Rectal smooth muscle tissue (tissue), 1 donor: ENCODE measurements at regions not wholly inside any gene's neighbourhood (a gene's known extent, or its start where the extent isn't known, plus 50 kb on each side); places are given as distances from the start of the nearest gene placed in this dataset.

Experiments
- H3K27ac ChIP-seq: one replicate; pipeline ENCODE4 v1.7.0; 2013; ENCODE audit warnings: low read depth, low read length, inconsistent platforms
- H3K27me3 ChIP-seq: one replicate; pipeline ENCODE4 v1.7.0; 2013; ENCODE audit warnings: low read length; ENCODE audit not compliant: control insufficient read depth, insufficient read depth
- H3K36me3 ChIP-seq: one replicate; pipeline ENCODE4 v1.7.0; 2013; ENCODE audit warnings: low read length; ENCODE audit not compliant: control insufficient read depth, insufficient read depth
- H3K4me1 ChIP-seq: one replicate; pipeline ENCODE4 v1.7.0; 2013; ENCODE audit warnings: low read length; ENCODE audit not compliant: control insufficient read depth, insufficient read depth
- H3K4me3 ChIP-seq: one replicate; pipeline ENCODE4 v1.7.0; 2013; ENCODE audit warnings: low read length
- H3K9ac ChIP-seq: one replicate; pipeline ENCODE4 v1.7.0; 2013; ENCODE audit warnings: low read length

GRCh38 chr5:116663081-116663480, 88.5 kb upstream of the SEMA6A start:
- no peak overlapping the region for H3K9ac ChIP-seq
- no peaks in the 10 kb centered on the region for H3K4me1 ChIP-seq
- no peaks in the 10 kb centered on the region for H3K27me3 ChIP-seq
- no peak overlapping the region for H3K4me3 ChIP-seq
- H3K27ac ChIP-seq, result no peak overlapping the region
- H3K36me3 ChIP-seq, result no peaks in the 10 kb centered on the region

DNA sequence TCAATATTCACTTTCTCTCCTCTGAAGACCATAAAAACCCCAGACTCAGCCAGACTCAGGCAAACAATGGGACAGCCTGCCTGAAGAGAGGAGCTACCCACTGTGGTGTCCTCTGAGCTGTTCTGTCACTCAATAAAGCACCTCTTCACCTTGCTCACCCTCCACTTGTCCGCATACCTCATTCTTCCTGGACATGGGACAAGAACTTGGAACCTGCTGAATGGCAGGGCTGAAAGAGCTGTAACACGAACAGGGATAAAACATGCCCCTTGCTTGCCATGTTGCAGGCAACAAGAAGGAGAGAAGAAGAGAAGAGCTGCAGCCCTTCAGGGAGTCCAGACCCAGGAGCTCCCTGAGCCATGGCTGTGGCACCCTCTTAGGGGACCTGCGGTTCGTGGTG, 86.8 kb upstream of the SEMA6A start:
- H3K27me3 ChIP-seq, result no peaks in the 10 kb centered on the region
- no peak overlapping the region for H3K4me3 ChIP-seq
- no peak overlapping the region for H3K9ac ChIP-seq
- no peak overlapping the region for H3K27ac ChIP-seq
- no peaks in the 10 kb centered on the region for H3K4me1 ChIP-seq
- no peaks in the 10 kb centered on the region for H3K36me3 ChIP-seq

DNA sequence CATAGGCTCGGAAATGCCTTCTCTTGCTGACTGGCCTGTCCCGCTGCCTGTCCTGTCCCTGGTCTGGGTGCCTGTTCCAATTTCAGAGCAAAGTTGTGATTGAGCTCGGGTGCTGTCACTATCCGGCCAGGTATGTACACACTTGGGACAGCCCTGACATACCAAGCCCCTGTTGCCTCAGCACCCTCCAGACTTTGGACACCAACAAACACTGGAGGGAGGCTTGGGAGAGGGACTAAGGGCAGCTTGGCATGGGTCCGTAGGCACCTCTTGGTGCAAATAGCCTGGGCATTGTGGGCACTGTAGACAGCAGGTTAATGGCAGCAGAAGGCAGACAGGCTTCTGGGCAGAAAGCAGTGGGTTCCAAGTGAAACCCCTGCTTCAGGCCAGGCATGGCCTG, 86.3 kb upstream of the SEMA6A start:
- no peaks in the 10 kb centered on the region for H3K36me3 ChIP-seq
- H3K27me3 ChIP-seq, result no peaks in the 10 kb centered on the region
- H3K4me3 ChIP-seq, result no peak overlapping the region
- no peaks in the 10 kb centered on the region for H3K4me1 ChIP-seq
- no peak overlapping the region for H3K27ac ChIP-seq
- H3K9ac ChIP-seq, result no peak overlapping the region

GRCh38 chr5:116658830-116659229, 84.2 kb upstream of the SEMA6A start:
- Histone ChIP-seq H3K36me3 (no peaks in the 10 kb centered on the region), H3K27ac (no peak overlapping the region), H3K4me1 (no peaks in the 10 kb centered on the region), H3K9ac (no peak overlapping the region), H3K4me3 (no peak overlapping the region), H3K27me3 (no peaks in the 10 kb centered on the region)

DNA sequence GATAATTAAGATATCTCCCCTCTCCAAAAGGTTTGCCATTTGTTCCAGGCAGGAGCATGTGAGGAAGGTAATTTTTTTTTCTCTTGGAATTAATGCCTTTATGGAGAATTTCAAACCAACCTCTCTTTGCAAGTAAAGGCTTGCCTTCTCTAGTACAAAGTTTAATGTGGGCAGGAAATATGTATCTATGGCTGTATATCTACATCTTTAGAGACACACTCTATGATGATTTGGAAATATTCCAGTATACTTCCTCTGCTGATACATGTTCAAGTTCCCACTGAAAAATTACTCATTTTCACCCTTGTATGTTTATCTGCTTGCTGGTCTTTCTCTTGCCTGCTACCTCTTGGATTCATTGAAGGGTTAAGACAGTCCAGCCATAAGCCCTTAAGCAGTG, 83.5 kb upstream of the SEMA6A start:
- Histone ChIP-seq H3K9ac (no peak overlapping the region), H3K4me3 (no peak overlapping the region), H3K27me3 (no peaks in the 10 kb centered on the region), H3K27ac (no peak overlapping the region), H3K36me3 (no peaks in the 10 kb centered on the region), H3K4me1 (no peaks in the 10 kb centered on the region)

GRCh38 chr5:116655431-116655830, 80.8 kb upstream of the SEMA6A start:
- H3K27me3 ChIP-seq, result no peaks in the 10 kb centered on the region

DNA sequence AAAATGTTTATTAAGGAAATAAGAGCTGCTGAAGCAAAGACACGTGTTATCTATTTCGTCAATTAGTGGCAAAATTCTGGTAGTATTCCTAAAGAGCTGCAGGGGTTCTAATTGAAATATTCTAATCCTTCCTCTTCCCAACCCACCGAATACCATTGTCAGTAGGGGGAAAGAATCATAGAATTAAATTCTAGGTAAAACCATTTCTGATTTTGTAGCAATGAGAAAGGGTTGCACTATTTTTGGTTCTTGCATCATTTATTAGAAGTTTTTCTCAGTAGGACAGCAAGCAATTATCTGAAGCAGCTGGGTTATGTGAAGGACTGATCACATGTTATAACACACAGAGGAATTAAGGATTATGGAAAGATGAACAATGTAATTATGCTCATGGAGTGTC, 80.3 kb upstream of the SEMA6A start:
- Histone ChIP-seq H3K4me1 (no peaks in the 10 kb centered on the region), H3K36me3 (no peaks in the 10 kb centered on the region), H3K4me3 (no peak overlapping the region), H3K9ac (no peak overlapping the region), H3K27ac (no peak overlapping the region), H3K27me3 (no peaks in the 10 kb centered on the region)

More at GRCh38 chr5:116655431-116655830, 80.8 kb upstream of the SEMA6A start:
- H3K4me1 ChIP-seq, result no peaks in the 10 kb centered on the region
- no peak overlapping the region for H3K27ac ChIP-seq
- H3K9ac ChIP-seq, result no peak overlapping the region
- no peaks in the 10 kb centered on the region for H3K36me3 ChIP-seq
- H3K4me3 ChIP-seq, result no peak overlapping the region

DNA sequence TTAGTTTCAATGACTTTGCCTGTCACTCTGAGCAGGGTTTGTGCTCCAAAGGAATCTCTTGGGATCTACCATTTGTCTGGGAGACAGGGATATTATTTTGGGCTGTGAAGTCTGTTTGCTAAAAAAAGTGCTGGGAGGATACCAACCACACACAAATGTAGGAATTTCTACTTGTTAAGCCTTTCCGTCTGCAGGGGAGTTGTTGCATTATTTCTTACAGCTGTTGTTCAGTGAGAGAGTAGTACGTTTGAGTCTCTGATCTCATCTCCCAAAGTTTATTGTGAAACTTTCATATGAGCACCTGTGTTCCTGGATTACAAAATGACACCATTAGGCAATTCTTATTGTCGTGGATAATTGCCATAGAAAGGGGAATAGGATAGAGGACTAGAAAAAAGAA, 78.3 kb upstream of the SEMA6A start:
- no peaks in the 10 kb centered on the region for H3K36me3 ChIP-seq
- no peak overlapping the region for H3K27ac ChIP-seq
- no peak overlapping the region for H3K4me3 ChIP-seq
- H3K9ac ChIP-seq, result no peak overlapping the region
- H3K27me3 ChIP-seq, result no peaks in the 10 kb centered on the region
- no peaks in the 10 kb centered on the region for H3K4me1 ChIP-seq

DNA sequence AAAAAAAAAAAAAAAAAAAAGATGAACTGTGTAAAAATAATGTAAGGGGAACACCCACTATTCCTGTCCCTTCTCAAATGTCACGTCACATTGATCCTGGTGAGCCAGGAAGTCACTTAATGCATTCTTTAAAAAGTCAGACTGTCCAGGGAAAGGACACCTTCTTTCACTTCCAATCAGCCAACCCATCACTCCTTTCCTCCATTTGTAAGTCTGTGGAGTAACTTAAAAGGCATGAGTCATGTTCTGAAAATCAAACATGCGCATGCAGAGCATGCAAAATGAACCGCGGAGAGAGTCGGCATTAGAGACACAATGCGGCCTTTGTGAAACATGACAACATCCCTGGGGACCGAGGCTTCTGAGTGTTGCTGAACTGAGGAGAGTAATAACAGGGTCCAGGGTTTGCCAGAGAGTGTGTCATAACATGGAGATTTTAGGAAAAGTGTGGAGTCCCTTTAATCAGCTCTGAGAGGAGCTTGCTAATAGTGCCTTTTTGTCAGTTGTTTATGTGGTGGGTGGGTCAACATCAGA, 77.6 kb upstream of the SEMA6A start:
- Histone ChIP-seq H3K9ac (no peak overlapping the region), H3K4me3 (no peak overlapping the region), H3K27ac (no peak overlapping the region), H3K27me3 (no peaks in the 10 kb centered on the region), H3K4me1 (no peaks in the 10 kb centered on the region), H3K36me3 (no peaks in the 10 kb centered on the region)

GRCh38 chr5:116651653-116652052, 77.0 kb upstream of the SEMA6A start:
- Histone ChIP-seq H3K27ac (no peak overlapping the region), H3K4me3 (no peak overlapping the region), H3K9ac (no peak overlapping the region), H3K4me1 (no peaks in the 10 kb centered on the region), H3K36me3 (no peaks in the 10 kb centered on the region), H3K27me3 (no peaks in the 10 kb centered on the region)

- H3K27ac ChIP-seq, result no peak overlapping the region
- no peaks in the 10 kb centered on the region for H3K36me3 ChIP-seq
- H3K4me3 ChIP-seq, result no peak overlapping the region
- no peak overlapping the region for H3K9ac ChIP-seq
- no peaks in the 10 kb centered on the region for H3K27me3 ChIP-seq
- H3K4me1 ChIP-seq, result no peaks in the 10 kb centered on the region
These were observed 76.3 kb upstream of the SEMA6A start for GRCh38 chr5:116650964-116651363.

- Histone ChIP-seq H3K36me3 (no peaks in the 10 kb centered on the region), H3K27ac (no peak overlapping the region), H3K9ac (no peak overlapping the region), H3K27me3 (no peaks in the 10 kb centered on the region), H3K4me1 (no peaks in the 10 kb centered on the region), H3K4me3 (no peak overlapping the region)
These were observed 75.9 kb upstream of the SEMA6A start for GRCh38 chr5:116650544-116650943.

DNA sequence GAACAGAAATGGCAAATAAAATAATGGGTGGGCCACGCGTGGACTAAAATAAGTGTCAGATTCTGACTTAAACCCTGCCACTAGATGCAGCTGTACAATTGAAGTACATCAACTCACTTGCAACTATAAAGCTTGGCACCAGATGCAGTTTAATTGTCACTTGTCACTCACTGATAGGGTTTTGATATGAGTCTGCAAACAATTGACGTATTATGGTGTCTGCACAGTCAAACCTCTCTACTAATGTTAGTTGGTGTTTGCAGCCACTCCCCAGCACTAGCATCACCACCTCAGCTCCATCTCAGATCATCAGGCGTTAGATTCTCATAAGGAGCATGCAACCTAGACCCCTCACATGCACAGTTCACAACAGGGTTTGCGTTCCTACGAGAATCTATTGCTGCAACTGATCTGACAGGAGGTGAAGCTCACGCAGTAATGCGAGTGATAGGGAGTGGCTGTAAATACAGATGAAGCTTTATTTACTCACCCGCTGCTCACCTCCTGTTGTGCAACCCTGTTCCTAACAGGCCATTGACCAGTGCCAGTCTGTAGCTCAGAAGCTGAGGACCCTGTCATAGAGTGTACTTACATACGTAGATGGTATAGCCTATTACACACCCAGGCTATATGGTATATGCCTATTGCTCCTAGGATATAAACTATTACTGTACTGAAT, 72.1 kb upstream of the SEMA6A start:
- H3K9ac ChIP-seq, result no peak overlapping the region
- H3K27me3 ChIP-seq, result no peaks in the 10 kb centered on the region
- H3K4me1 ChIP-seq, result no peaks in the 10 kb centered on the region
- no peaks in the 10 kb centered on the region for H3K36me3 ChIP-seq
- H3K27ac ChIP-seq, result no peak overlapping the region
- no peak overlapping the region for H3K4me3 ChIP-seq
